ENCODE measurements at regions not wholly inside any gene's neighbourhood (a gene's known extent, or its start where the extent isn't known, plus 50 kb on each side); places are given as distances from the start of the nearest gene placed in this dataset.

DNA sequence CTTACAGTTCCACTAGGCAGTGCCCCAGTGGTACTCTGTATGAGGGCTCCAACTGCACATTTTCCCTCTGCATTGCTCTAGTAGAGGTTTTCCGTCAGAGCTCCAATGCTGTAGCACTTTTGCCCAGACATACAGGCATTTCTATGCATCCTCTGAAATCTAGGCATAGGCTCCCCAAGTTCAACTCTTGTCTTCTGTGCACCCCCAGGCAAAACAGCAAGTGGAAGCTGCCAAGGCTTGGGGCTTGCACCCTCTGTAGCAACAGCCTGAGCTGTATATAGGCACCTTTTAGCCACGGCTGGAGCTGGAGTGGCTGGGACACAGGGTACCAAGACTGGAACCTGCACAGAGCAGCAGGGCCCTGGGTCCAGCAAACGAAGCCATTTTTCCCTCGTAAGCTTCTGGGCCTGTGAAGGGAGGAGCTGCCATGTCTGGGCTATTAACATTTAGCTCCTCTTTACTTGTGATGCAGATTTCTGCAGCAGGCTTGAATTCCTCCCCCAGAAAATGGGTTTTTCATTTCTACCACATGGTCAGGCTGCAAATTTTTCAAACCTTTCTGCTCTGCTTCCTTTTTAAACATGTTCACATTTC is 596.2 kb upstream of the ADGRB3 start:
- Histone ChIP-seq H3K27ac (ENCODE audit: extremely low read depth, low read depth, low read length) (no peak overlapping the region), H3K4me3 (ENCODE audit: low read depth, low read length) (no peak overlapping the region), H3K4me1 (ENCODE audit: control insufficient read depth, insufficient read depth, low read length) (no peaks in the 10 kb centered on the region), H3K36me3 (ENCODE audit: control insufficient read depth in 2 of 2, insufficient read depth in 1 of 2, low read length in 2 of 2) (no peaks in the 10 kb centered on the region), H3K9me3 (ENCODE audit: control insufficient read depth, insufficient read depth, low read depth, low read length) (no peaks in the 10 kb centered on the region)
- TF ChIP-seq ZNF544 (tag by site-specific recombination; IDR thresholded peaks at IDR 0.05) (no peak), REPIN1 (tag by site-specific recombination; IDR thresholded peaks at IDR 0.05; ENCODE audit: low read depth) (no peak), ZFP37 (tag by site-specific recombination; IDR thresholded peaks at IDR 0.05) (no peak), ZNF23 (tag by site-specific recombination; IDR thresholded peaks at IDR 0.05; ENCODE audit: borderline replicate concordance) (no peak), SETDB1 (IDR thresholded peaks at IDR 0.05; ENCODE audit: insufficient read length, low read length) (no peak), ZNF473 (tag by site-specific recombination; IDR thresholded peaks at IDR 0.05) (no peak), ZSCAN16 (tag by site-specific recombination; IDR thresholded peaks at IDR 0.05) (no peak), ZNF280D (tag by site-specific recombination; IDR thresholded peaks at IDR 0.05) (no peak), TSHZ1 (tag by site-specific recombination; IDR thresholded peaks at IDR 0.05; ENCODE audit: borderline replicate concordance) (no peak), ZNF350 (tag by site-specific recombination; IDR thresholded peaks at IDR 0.05) (no peak), EGR2 (tag by site-specific recombination; IDR thresholded peaks at IDR 0.05; ENCODE audit: low read depth) (no peak), ZSCAN23 (tag by site-specific recombination; IDR thresholded peaks at IDR 0.05) (no peak), ZNF48 (tag by site-specific recombination; IDR thresholded peaks at IDR 0.05) (no peak), AEBP2 (tag by site-specific recombination; IDR thresholded peaks at IDR 0.05; ENCODE audit: borderline replicate concordance) (no peak), ZNF202 (tag by site-specific recombination; IDR thresholded peaks at IDR 0.05; ENCODE audit: borderline replicate concordance) (no peak), ZNF112 (tag by site-specific recombination; IDR thresholded peaks at IDR 0.05) (no peak), ZNF654 (tag by site-specific recombination; IDR thresholded peaks at IDR 0.05; ENCODE audit: low read depth) (no peak)
- TF ChIP-seq, protein P1, sequence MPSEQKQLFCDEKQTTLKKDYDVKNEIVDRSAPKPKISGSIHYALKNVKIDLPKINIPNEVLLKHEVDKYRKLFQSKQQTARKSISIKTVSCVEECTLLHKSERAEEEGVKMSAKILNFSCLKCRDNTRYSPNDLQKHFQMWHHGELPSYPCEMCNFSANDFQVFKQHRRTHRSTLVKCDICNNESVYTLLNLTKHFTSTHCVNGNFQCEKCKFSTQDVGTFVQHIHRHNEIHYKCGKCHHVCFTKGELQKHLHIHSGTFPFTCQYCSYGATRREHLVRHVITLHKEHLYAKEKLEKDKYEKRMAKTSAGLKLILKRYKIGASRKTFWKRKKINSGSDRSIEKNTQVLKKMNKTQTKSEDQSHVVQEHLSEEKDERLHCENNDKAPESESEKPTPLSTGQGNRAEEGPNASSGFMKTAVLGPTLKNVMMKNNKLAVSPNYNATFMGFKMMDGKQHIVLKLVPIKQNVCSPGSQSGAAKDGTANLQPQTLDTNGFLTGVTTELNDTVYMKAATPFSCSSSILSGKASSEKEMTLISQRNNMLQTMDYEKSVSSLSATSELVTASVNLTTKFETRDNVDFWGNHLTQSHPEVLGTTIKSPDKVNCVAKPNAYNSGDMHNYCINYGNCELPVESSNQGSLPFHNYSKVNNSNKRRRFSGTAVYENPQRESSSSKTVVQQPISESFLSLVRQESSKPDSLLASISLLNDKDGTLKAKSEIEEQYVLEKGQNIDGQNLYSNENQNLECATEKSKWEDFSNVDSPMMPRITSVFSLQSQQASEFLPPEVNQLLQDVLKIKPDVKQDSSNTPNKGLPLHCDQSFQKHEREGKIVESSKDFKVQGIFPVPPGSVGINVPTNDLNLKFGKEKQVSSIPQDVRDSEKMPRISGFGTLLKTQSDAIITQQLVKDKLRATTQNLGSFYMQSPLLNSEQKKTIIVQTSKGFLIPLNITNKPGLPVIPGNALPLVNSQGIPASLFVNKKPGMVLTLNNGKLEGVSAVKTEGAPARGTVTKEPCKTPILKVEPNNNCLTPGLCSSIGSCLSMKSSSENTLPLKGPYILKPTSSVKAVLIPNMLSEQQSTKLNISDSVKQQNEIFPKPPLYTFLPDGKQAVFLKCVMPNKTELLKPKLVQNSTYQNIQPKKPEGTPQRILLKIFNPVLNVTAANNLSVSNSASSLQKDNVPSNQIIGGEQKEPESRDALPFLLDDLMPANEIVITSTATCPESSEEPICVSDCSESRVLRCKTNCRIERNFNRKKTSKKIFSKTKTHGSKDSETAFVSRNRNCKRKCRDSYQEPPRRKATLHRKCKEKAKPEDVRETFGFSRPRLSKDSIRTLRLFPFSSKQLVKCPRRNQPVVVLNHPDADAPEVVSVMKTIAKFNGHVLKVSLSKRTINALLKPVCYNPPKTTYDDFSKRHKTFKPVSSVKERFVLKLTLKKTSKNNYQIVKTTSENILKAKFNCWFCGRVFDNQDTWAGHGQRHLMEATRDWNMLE (tag by site-specific recombination; conservative IDR thresholded peaks at IDR 0.05; ENCODE audit: low read depth): no peak
- TF ChIP-seq, protein P2, sequence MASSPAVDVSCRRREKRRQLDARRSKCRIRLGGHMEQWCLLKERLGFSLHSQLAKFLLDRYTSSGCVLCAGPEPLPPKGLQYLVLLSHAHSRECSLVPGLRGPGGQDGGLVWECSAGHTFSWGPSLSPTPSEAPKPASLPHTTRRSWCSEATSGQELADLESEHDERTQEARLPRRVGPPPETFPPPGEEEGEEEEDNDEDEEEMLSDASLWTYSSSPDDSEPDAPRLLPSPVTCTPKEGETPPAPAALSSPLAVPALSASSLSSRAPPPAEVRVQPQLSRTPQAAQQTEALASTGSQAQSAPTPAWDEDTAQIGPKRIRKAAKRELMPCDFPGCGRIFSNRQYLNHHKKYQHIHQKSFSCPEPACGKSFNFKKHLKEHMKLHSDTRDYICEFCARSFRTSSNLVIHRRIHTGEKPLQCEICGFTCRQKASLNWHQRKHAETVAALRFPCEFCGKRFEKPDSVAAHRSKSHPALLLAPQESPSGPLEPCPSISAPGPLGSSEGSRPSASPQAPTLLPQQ (tag by site-specific recombination; IDR thresholded peaks at IDR 0.05): no peak
- ChIA-PET POLR2A (no interaction called here), CTCF (interaction anchor here (0.6 kb wide), 1 partner anchor 27 kb away, joined by 3 read pairs; no protein-coding TSS in a partner anchor)

Measured in HEK293 (cell line).